SU-DHL-6 (cell line): ENCODE measurements at regions not wholly inside any gene's neighbourhood (a gene's known extent, or its start where the extent isn't known, plus 50 kb on each side); places are given as distances from the start of the nearest gene placed in this dataset.
"Not testable (repeated sequence)": the region's sequence is repeated elsewhere in the genome, so short reads cannot be mapped to it uniquely, and the experiment has no call there.

Experiments
- H2AFZ ChIP-seq: fragments of 200-600 bp; sonication (generic); 2 replicates; pipeline ENCODE4 v1.6.1; 2014; ENCODE audit warnings: low read depth, mild to moderate bottlenecking, moderate library complexity, mixed read lengths, antibody characterized with exemption, low read length; ENCODE audit not compliant: severe bottlenecking
- H3F3A ChIP-seq: fragments of 200-600 bp; shearing (Covaris generic); 2 replicates; pipeline ENCODE4 v1.6.0; 2016; ENCODE audit warnings: antibody characterized with exemption, mild to moderate bottlenecking; ENCODE audit not compliant: insufficient read depth
- H3K27ac ChIP-seq: fragments of 200-600 bp; sonication (generic); 2 replicates; pipeline ENCODE4 v1.5.1; 2016; ENCODE audit warnings: low read depth, mild to moderate bottlenecking, low read length, moderate library complexity, mixed read lengths
- H3K27me3 ChIP-seq: fragments of 200-600 bp; sonication (generic), shearing (Covaris generic); 2 replicates; pipeline ENCODE4 v1.6.0; 2014; ENCODE audit warnings: mild to moderate bottlenecking, low read length
- H3K36me3 ChIP-seq: fragments of 200-600 bp; sonication (generic); 2 replicates; pipeline ENCODE4 v1.6.1; 2014; ENCODE audit warnings: mild to moderate bottlenecking, low read length, mixed read lengths
- H3K4me2 ChIP-seq: fragments of 300-600, 200-600 bp; shearing (Covaris generic), sonication (generic); 2 replicates; pipeline ENCODE4 v1.6.0; 2014; ENCODE audit warnings: low read length, low read depth, mild to moderate bottlenecking; ENCODE audit not compliant: poor library complexity, severe bottlenecking
- H3K4me3 ChIP-seq: fragments of 200-600 bp; sonication (generic); 2 replicates; pipeline ENCODE4 v1.5.1; 2014; ENCODE audit warnings: antibody characterized with exemption, low read length, mild to moderate bottlenecking, mixed read lengths; ENCODE audit not compliant: insufficient read depth, poor library complexity, severe bottlenecking
- H3K79me2 ChIP-seq: fragments of 200-600 bp; sonication (generic); 2 replicates; pipeline ENCODE4 v1.6.1; 2014; ENCODE audit warnings: mild to moderate bottlenecking, low read length, moderate library complexity; ENCODE audit not compliant: insufficient read depth
- H3K9ac ChIP-seq: fragments of 200-600 bp; sonication (generic); 2 replicates; pipeline ENCODE4 v1.7.0; 2014; ENCODE audit warnings: mild to moderate bottlenecking, low read length
- H3K9me2 ChIP-seq: fragments of 200-600 bp; sonication (generic); replicated peaks from 2 replicates; pipeline ENCODE4 v1.6.1; 2014; ENCODE audit warnings: low read length; ENCODE audit not compliant: insufficient read depth
- H3K9me3 ChIP-seq: fragments of 200-600 bp; sonication (generic); 2 replicates; pipeline ENCODE4 v1.6.1; 2014; ENCODE audit warnings: low read length, mixed read lengths; ENCODE audit not compliant: insufficient read depth
- H4K20me1 ChIP-seq: fragments of 200-600 bp; sonication (generic); 2 replicates; pipeline ENCODE4 v1.6.1; 2014; ENCODE audit warnings: low read depth, mild to moderate bottlenecking, antibody characterized with exemption, low read length, moderate library complexity, mixed read lengths
- CTCF ChIP-seq: fragments of 200-600 bp; sonication (generic); IDR thresholded peaks from one replicate; pipeline ENCODE4 v1.5.1; 2017; ENCODE audit warnings: antibody characterized with exemption, mild to moderate bottlenecking, low read length, moderate library complexity; ENCODE audit not compliant: insufficient read depth, poor library complexity, severe bottlenecking
- EZH2phosphoT487 ChIP-seq: fragments of 200-600 bp; sonication (generic), shearing (Covaris generic); conservative IDR thresholded peaks from 2 replicates; pipeline ENCODE4 v1.6.1; 2018; ENCODE audit warnings: mild to moderate bottlenecking, antibody characterized with exemption, low read length, moderate library complexity, mixed read lengths

DNA sequence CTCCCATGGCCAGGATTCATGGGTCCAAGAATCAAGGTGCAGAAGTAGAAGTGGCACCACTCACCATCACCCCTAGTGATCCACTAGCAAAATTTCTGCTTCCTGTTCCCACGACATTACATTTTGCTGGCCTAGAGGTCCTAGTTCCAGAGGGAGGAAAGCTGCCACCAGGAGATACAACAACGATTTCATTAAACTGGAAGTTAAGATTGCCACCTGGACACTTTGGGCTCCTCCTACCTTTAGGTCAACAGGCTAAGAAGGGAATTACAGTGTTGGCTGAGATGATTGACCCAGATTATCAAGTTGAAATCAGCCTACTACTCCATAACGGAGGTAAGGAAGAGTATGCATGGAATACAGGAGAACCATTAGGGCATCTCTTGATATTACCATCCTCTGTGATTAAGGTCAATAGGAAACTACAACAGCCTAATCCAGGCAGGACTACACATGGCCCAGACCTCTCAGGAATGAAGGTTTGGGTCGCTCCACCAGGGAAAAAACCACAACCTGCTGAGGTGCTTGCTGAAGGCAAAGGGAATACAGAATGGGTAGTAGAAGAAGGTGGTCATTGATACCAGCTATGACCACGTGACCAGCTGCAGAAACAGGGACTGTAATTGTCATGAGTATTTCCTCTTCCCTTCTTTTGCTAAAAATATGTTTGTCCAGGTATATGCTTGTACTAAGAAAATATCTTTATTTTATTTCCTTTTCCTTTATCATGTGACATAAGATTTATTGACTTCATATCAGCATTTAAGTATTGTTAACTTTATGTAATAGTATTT is 208.3 kb upstream of the HES1 start:
- not testable (repeated sequence) for H3K9me3 ChIP-seq, H3K27ac ChIP-seq, H3K9ac ChIP-seq, H3K36me3 ChIP-seq, H2AFZ ChIP-seq, H3K79me2 ChIP-seq, H3K4me3 ChIP-seq, H3K9me2 ChIP-seq, H4K20me1 ChIP-seq, H3K4me2 ChIP-seq, H3F3A ChIP-seq, H3K27me3 ChIP-seq

DNA sequence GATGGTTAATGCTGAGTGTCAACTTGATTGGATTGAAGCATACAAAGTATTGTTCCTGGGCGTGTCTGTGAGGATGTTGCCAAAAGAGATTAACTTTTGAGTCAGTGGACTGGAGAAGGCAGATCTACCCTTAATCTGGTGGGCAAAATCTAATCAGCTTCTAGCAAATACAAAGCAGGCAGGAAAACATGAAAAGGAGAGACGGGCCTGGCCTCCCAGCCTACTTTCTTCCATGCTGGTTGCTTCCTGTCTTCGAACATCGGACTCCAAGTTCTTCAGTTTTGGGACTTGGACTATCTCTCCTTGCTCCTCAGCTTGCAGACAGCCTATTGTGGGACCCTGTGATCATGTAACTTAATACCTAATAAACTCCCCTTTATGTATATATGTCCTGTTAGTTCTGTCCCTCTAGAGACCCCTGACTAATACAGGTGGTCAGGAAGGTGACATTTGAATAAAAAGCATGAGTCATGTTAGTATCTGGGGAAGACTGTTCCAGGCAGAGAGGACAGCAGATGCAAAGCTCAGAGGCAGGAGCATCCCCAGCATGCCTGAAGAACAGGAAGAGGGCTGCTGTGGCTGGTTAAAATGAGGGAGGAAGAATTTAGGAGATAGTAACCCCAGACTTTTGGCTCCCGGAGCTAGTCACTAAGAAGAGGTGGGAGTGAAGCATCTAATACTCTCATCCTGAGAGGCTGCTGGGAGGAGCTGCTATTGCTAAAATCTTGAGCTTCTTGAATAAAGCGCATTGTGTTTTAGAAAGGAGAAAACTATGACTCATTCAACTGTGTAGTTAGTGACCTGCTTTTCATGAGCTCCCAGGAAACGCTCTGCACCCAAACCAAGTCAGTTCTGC is 207.4 kb upstream of the HES1 start:
- Histone ChIP-seq H3K9me2 (no peaks in the 10 kb centered on the region), H3K9ac (no peak overlapping the region), H3K4me2 (no peak overlapping the region)

DNA sequence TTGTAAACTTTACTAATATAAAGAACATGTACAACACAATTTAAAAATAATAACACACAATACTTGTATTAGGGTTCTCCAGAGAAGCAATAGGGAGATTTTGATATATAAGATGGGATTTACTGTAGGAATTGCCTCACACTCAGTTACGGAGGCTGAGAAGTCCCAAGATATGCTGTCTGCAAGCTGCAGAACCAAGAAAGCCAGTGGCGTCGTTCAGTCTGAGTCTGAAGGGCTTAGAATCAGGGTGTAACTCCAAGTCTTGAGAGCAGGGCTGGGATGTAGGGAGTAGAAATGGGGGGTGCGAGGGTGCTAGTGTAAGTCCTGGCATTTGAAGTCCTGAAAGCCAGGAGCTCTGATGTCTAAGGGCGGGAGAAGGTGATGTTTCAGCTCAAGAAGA is 206.6 kb upstream of the HES1 start:
- H3K36me3 ChIP-seq, result no peaks in the 10 kb centered on the region
- H3K4me3 ChIP-seq, result no peak overlapping the region
- H3K27me3 ChIP-seq, result no peaks in the 10 kb centered on the region
- H3F3A ChIP-seq, result no peaks in the 10 kb centered on the region
- H4K20me1 ChIP-seq, result no peaks in the 10 kb centered on the region
- H3K4me2 ChIP-seq, result no peak overlapping the region
- no peak overlapping the region for H3K27ac ChIP-seq
- no peaks in the 10 kb centered on the region for H3K9me2 ChIP-seq
- no peak for TF ChIP-seq EZH2phosphoT487
- no peak for TF ChIP-seq CTCF
- no peaks in the 10 kb centered on the region for H3K9me3 ChIP-seq
- H3K9ac ChIP-seq, result no peak overlapping the region
- no peaks in the 10 kb centered on the region for H3K79me2 ChIP-seq
- no peak overlapping the region for H2AFZ ChIP-seq

More for the DNA sequence above, 207.4 kb upstream of the HES1 start:
- H3K27ac ChIP-seq, result no peak overlapping the region
- no peaks in the 10 kb centered on the region for H3K9me3 ChIP-seq
- H3K36me3 ChIP-seq, result no peaks in the 10 kb centered on the region
- H3K27me3 ChIP-seq, result no peaks in the 10 kb centered on the region
- H2AFZ ChIP-seq, result no peak overlapping the region
- no peaks in the 10 kb centered on the region for H3K79me2 ChIP-seq
- no peaks in the 10 kb centered on the region for H4K20me1 ChIP-seq
- H3F3A ChIP-seq, result no peaks in the 10 kb centered on the region
- H3K4me3 ChIP-seq, result no peak overlapping the region
- TF ChIP-seq CTCF (no peak), EZH2phosphoT487 (no peak)
